ENCODE measurements at regions not wholly inside any gene's neighbourhood (a gene's known extent, or its start where the extent isn't known, plus 50 kb on each side); places are given as distances from the start of the nearest gene placed in this dataset.

DNA sequence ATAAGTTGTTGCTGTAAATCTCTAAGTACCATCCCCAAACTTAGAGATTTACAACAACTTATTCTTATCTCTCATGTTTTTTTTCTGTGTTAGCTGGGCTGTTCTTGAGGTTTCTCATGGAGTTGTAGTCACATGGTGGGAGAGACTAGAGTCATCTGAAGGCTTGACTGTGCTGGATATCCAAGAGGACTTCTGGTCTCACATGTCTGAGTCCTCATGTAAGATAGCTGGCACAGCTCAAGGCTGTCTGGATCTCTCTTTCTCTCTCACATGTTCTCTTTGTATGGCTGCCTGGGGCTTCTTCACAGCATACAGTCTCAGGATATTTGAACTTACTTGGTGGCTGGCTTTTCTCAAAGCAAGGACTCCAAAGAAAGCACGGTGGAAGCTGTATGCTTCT is 63.8 kb downstream of the DACT1 start (continued):
- TF ChIP-seq, protein P1, sequence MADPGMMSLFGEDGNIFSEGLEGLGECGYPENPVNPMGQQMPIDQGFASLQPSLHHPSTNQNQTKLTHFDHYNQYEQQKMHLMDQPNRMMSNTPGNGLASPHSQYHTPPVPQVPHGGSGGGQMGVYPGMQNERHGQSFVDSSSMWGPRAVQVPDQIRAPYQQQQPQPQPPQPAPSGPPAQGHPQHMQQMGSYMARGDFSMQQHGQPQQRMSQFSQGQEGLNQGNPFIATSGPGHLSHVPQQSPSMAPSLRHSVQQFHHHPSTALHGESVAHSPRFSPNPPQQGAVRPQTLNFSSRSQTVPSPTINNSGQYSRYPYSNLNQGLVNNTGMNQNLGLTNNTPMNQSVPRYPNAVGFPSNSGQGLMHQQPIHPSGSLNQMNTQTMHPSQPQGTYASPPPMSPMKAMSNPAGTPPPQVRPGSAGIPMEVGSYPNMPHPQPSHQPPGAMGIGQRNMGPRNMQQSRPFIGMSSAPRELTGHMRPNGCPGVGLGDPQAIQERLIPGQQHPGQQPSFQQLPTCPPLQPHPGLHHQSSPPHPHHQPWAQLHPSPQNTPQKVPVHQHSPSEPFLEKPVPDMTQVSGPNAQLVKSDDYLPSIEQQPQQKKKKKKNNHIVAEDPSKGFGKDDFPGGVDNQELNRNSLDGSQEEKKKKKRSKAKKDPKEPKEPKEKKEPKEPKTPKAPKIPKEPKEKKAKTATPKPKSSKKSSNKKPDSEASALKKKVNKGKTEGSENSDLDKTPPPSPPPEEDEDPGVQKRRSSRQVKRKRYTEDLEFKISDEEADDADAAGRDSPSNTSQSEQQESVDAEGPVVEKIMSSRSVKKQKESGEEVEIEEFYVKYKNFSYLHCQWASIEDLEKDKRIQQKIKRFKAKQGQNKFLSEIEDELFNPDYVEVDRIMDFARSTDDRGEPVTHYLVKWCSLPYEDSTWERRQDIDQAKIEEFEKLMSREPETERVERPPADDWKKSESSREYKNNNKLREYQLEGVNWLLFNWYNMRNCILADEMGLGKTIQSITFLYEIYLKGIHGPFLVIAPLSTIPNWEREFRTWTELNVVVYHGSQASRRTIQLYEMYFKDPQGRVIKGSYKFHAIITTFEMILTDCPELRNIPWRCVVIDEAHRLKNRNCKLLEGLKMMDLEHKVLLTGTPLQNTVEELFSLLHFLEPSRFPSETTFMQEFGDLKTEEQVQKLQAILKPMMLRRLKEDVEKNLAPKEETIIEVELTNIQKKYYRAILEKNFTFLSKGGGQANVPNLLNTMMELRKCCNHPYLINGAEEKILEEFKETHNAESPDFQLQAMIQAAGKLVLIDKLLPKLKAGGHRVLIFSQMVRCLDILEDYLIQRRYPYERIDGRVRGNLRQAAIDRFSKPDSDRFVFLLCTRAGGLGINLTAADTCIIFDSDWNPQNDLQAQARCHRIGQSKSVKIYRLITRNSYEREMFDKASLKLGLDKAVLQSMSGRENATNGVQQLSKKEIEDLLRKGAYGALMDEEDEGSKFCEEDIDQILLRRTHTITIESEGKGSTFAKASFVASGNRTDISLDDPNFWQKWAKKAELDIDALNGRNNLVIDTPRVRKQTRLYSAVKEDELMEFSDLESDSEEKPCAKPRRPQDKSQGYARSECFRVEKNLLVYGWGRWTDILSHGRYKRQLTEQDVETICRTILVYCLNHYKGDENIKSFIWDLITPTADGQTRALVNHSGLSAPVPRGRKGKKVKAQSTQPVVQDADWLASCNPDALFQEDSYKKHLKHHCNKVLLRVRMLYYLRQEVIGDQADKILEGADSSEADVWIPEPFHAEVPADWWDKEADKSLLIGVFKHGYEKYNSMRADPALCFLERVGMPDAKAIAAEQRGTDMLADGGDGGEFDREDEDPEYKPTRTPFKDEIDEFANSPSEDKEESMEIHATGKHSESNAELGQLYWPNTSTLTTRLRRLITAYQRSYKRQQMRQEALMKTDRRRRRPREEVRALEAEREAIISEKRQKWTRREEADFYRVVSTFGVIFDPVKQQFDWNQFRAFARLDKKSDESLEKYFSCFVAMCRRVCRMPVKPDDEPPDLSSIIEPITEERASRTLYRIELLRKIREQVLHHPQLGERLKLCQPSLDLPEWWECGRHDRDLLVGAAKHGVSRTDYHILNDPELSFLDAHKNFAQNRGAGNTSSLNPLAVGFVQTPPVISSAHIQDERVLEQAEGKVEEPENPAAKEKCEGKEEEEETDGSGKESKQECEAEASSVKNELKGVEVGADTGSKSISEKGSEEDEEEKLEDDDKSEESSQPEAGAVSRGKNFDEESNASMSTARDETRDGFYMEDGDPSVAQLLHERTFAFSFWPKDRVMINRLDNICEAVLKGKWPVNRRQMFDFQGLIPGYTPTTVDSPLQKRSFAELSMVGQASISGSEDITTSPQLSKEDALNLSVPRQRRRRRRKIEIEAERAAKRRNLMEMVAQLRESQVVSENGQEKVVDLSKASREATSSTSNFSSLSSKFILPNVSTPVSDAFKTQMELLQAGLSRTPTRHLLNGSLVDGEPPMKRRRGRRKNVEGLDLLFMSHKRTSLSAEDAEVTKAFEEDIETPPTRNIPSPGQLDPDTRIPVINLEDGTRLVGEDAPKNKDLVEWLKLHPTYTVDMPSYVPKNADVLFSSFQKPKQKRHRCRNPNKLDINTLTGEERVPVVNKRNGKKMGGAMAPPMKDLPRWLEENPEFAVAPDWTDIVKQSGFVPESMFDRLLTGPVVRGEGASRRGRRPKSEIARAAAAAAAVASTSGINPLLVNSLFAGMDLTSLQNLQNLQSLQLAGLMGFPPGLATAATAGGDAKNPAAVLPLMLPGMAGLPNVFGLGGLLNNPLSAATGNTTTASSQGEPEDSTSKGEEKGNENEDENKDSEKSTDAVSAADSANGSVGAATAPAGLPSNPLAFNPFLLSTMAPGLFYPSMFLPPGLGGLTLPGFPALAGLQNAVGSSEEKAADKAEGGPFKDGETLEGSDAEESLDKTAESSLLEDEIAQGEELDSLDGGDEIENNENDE (IDR thresholded peaks at IDR 0.05; ENCODE audit: insufficient replicate concordance, low read length) = no peak
- no peak for TF ChIP-seq NRF1 (IDR thresholded peaks at IDR 0.05; ENCODE audit: low read depth, low read length)
